Non-pigmented ciliary epithelial cell (primary cell): ENCODE measurements at regions not wholly inside any gene's neighbourhood (a gene's known extent, or its start where the extent isn't known, plus 50 kb on each side); places are given as distances from the start of the nearest gene placed in this dataset.
A peak's percentile ranks its signal among the peaks of the same experiment; 100 is the strongest.

ENCODE experiments used
- DNase-seq: peaks from one replicate; pipeline ENCODE4 v3.0.0-alpha.2; 2010; ENCODE audit warnings: low read depth

GRCh38 chr13:86201477-86201876 lies 402.3 kb upstream of the SLITRK6 start:
- no peak for DNase-seq

DNA sequence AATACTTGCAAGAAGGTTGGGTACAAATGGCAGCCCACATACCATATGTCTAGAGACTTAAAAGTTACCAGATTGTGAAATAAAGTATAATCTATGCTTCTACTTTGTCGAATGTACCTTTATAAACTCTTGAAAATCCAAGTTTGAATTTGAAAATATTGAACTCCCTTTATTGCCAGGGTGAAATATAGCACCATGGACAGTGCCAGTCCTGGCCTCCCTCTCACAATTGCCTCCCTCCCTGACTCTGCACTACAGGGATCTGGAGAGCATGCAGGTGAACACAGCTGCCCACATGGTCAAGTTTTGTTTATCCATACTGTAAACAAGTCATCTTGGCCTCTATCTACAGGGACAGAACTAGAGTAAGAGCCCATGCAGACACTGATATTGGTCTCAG lies 394.1 kb upstream of the SLITRK6 start:
- no peak for DNase-seq

GRCh38 chr13:86188170-86188569 lies 389.0 kb upstream of the SLITRK6 start:
- DNase-seq: no peak

- DNase-seq: no peak
Observed at GRCh38 chr13:86185636-86186035, 386.4 kb upstream of the SLITRK6 start.

DNA sequence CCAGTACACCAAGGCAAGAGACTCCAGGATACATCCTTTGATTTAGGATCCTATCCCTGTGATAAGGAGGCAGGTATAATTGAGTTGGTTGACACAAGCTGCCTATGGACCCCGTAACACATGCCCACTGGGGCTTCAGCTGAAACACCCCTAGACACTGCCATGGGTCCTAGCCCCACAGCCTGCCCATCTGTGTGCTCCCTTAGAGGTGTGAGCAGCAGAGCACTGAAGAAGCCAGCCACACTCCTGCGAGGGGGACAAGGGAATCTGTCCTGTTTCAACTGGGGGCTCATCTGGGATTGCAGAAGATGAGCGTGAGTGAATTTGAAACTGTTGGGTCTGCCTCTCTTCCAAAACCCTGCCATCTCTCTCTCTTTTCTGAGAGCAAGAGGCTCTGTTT lies 385.9 kb upstream of the SLITRK6 start:
- DNase-seq: no peak

DNA sequence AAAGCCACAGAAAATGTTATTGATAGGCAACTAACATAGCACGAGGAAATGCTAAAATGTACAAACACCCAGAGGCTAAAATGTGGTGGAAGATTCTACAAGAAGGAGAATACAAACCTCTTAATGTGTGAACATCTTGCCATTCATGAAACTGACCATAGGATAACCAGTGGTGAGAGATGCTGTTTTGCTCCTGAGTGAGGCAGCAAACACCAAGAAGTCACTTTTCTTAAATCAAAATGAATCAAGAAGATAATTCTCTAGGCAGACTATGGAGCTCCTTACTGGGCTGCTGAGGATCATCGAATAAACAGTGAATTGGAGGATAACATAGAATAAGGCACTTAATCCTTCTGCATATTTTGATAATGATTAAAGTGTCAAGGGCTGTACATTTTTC lies 375.4 kb upstream of the SLITRK6 start:
- no peak for DNase-seq

DNA sequence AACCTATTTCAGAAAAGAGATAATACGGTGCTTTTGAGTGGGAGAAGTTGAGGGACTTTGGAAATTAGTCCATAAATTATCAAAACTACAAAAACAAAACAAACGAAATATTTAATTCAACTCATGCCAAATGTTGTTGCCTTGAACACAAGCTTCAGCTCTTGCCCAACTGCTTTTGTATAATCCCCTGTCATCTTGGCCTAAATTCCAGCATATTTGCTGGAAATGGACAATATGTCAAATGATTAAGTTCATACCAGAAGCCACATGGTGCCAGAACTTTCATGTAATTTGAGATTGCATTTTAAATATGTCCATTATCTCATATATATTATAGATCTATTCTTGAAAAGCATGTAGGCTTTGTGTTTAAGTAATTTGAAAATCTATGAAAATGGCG lies 373.7 kb upstream of the SLITRK6 start:
- DNase-seq: no peak

DNA sequence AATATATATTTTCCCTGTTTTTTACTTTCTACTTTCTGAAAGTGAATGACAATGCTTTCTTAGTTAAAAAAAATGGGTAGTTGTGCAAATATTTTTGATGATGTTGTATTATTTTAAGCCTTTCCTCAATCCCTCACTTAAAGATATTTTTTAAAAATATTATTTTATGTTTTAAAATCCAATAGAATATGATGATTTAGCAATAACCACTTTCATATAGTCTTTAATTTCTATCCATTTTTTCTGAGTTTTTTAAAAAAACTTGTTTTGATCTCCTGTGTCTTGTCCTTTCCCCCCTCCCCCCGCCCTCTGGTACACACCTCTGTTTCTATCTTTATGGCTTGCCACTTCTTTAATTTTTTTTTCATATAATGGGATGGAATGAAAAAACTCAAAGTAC lies 362.0 kb upstream of the SLITRK6 start:
- DNase-seq: no peak

DNA sequence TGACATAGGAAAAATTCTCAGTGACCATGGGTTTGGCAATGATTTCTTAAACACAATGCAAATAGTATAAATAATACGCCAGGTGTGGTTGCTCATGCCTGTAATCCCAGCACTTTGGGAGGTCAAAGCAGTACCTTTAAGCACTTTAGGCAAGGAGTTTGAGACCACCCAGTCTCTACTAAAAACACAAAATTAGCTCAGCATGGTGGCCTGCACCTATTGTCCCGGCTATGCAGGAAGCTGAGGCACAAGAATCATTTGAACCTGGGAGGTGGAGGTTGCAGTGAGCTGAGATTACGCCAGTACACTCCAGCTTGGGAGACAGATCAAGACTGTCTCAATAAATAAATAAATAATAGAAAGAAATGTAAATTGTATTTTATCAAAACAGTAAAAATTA lies 356.5 kb upstream of the SLITRK6 start:
- DNase-seq: no peak

- DNase-seq: no peak
Observed at GRCh38 chr13:86142080-86142479, 342.9 kb upstream of the SLITRK6 start.

- no peak for DNase-seq
Observed at GRCh38 chr13:86135856-86136255, 336.6 kb upstream of the SLITRK6 start.

- no peak for DNase-seq
Observed at GRCh38 chr13:86121881-86122280, 322.7 kb upstream of the SLITRK6 start.

- no peak for DNase-seq
Observed at GRCh38 chr13:86109107-86109506, 309.9 kb upstream of the SLITRK6 start.

DNA sequence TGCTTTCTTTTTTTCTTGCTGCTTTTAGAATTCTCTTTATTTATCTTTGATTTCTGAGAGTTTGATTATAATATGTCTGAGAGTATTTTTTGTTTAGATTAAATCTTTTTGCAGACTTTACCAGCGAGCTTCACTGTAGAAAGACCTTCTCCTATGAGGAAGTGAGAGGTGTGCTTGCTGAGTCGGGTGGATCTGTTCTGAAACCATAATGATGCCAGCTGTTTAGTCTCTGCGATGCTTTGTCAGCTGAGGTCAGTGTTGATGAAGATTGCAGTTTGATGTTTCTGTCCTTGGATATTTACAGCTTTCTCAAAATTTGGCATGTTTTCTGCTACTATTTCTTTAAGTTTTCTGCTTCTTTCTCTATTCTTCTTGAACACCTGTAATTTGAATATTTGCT lies 309.1 kb upstream of the SLITRK6 start:
- no peak for DNase-seq

- no peak for DNase-seq
Observed at GRCh38 chr13:86098511-86098910, 299.3 kb upstream of the SLITRK6 start.

DNA sequence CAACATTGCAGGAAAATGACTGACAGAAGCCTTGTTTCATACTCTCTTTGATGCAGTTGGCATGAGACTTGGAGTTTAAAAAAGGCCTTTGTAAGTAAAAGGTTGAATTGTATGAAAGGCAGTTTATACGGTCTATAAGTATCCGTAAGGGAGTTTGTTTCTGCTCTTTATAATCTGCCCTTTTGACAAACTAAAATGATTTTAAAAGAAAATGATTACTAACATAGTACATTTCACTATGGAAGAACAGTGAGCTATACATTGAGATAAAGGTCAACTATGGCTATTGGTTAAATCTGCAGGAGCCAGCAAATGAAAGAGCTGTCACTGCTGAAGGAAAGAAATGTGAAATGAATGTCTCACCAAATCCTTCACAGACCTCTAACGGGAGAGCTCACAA lies 296.1 kb upstream of the SLITRK6 start:
- no peak for DNase-seq

DNA sequence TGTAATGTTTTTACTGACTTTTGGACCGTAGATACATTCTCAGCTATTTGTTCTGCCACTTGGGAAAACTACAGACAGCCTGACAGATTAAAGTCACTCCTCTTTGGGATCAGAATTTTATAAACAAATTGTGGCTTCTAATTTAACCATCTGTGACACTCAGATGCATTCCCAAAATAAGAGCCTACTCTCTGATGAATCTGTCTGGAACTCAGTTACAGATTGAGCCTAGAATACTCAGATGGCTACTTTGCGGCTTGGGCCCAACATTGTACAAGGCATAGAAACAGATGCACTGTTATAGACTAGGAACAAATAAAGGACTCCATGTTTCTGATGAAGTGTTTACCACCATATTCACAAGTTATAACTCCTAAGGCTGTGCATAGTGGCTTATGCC lies 291.0 kb upstream of the SLITRK6 start:
- DNase-seq: no peak

- DNase-seq: peak; percentile 3
Observed at GRCh38 chr13:86087244-86087643, 288.0 kb upstream of the SLITRK6 start.

DNA sequence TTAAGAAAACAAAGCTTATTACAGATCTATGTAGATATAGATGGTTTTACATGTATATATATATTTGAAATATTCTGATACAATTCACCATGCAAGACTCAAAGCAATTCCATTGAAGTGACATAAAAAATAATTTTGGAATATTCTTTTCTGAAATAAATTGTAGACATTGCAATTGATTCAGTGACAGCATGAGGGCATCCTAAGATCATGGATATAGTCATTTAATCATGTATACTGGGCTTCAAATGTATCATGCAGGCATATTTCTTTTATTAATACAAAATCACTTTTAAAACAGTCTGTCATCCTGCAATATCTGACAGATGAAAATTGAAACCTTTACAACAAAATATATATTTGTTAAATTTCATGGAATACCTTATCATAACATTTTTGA lies 286.7 kb upstream of the SLITRK6 start:
- DNase-seq: no peak

GRCh38 chr13:86082121-86082520 lies 282.9 kb upstream of the SLITRK6 start:
- DNase-seq: no peak

GRCh38 chr13:86080340-86080995 lies 281.2 kb upstream of the SLITRK6 start:
- DNase-seq: no peak

- no peak for DNase-seq
Observed at GRCh38 chr13:86066611-86067365, 267.6 kb upstream of the SLITRK6 start.

GRCh38 chr13:86052141-86052540 lies 252.9 kb upstream of the SLITRK6 start:
- DNase-seq: no peak
